Astrocyte of the spinal cord (primary cell): ENCODE measurements at regions not wholly inside any gene's neighbourhood (a gene's known extent, or its start where the extent isn't known, plus 50 kb on each side); places are given as distances from the start of the nearest gene placed in this dataset.

Experiments
- DNase-seq: peaks from one replicate; pipeline ENCODE4 v3.0.0; 2011; ENCODE audit warnings: low read depth, low spot score
- H3K4me3 ChIP-seq: 2 replicates; pipeline ENCODE4 v1.5.1; 2011; ENCODE audit warnings: low read depth, mild to moderate bottlenecking, low read length, moderate library complexity
- in situ Hi-C: cut with HindIII; loops from 2 replicates; pipeline ENCODE4 v1.10.0; 2017; ENCODE audit warnings: low sequenced_read_pairs
- TF ChIP-seq, protein P1 (sequence below): IDR thresholded peaks from 2 replicates; pipeline ENCODE4 v1.5.1; 2012; ENCODE audit warnings: low read depth, mild to moderate bottlenecking, low read length, inconsistent platforms

DNA sequence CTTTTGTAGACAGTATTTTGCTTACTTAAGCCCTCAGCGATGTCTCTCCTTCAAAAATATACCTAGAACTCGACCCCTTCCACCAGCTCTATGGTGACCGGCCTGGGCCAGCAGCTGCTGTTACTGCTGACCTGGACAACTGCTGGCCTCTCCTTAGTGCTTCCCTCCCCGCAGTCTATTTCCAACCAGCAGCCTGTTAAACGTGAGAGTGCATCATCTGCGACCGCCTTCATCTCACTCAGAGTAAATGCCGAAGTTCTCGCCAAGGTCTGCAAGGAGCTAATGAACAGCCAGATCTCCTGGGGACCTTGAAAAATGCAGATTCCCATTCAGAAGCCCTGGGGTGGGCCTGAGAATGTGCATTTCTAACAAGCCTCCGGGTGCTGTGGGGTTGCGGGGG lies 86.7 kb downstream of the RPLP1 start:
- TF ChIP-seq, protein P1, sequence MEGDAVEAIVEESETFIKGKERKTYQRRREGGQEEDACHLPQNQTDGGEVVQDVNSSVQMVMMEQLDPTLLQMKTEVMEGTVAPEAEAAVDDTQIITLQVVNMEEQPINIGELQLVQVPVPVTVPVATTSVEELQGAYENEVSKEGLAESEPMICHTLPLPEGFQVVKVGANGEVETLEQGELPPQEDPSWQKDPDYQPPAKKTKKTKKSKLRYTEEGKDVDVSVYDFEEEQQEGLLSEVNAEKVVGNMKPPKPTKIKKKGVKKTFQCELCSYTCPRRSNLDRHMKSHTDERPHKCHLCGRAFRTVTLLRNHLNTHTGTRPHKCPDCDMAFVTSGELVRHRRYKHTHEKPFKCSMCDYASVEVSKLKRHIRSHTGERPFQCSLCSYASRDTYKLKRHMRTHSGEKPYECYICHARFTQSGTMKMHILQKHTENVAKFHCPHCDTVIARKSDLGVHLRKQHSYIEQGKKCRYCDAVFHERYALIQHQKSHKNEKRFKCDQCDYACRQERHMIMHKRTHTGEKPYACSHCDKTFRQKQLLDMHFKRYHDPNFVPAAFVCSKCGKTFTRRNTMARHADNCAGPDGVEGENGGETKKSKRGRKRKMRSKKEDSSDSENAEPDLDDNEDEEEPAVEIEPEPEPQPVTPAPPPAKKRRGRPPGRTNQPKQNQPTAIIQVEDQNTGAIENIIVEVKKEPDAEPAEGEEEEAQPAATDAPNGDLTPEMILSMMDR = no peak
- in situ Hi-C loops = no loop called here
- no peak for DNase-seq

DNA sequence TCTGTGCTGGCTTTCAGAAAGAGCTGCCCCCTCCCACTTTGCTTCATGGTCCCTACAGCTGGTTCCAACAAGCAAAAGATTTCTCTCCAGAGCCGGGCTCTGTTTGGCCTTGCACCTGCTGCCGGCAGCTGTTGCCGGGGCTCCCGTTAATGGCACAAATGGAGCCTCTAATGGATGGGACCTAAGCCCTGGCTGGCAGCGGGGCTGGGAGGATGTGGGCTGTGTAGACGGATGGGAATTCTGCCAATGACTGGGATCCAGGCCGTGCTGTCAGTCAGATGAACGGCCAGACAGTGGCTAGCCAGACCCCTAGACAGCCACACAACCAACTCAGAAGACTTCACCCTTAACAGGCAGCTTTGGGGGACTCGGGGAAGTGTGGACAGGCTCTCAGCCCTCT lies 88.0 kb downstream of the RPLP1 start:
- peak; percentile 4 for DNase-seq
- in situ Hi-C loops = no loop called here
- TF ChIP-seq, protein P1 = no peak
- H3K4me3 ChIP-seq = no peak overlapping the region

More for the DNA sequence above, 86.7 kb downstream of the RPLP1 start:
- no peak overlapping the region for H3K4me3 ChIP-seq

DNA sequence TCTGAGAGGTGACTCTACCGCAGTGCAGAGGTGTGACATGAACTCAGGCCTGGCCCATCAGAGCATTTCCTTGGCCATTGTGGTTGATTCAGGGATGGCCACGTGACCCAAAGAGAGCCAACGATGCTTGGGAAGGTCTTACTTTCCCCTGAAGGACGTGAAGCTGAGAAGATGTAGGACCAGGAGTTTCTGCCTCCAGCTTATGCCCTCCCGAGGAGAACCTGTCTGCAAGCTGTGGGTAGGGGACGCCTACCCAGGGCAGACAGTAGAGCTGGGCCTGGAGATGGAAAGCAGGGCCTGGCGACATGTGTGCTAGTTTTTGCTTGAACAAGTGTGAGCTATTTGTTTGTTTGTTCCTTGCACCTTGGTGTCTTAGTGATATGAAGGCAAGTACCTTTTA lies 89.4 kb downstream of the RPLP1 start:
- TF ChIP-seq, protein P1 = no peak
- DNase-seq = no peak
- H3K4me3 ChIP-seq = no peak overlapping the region
- in situ Hi-C loops = no loop called here

DNA sequence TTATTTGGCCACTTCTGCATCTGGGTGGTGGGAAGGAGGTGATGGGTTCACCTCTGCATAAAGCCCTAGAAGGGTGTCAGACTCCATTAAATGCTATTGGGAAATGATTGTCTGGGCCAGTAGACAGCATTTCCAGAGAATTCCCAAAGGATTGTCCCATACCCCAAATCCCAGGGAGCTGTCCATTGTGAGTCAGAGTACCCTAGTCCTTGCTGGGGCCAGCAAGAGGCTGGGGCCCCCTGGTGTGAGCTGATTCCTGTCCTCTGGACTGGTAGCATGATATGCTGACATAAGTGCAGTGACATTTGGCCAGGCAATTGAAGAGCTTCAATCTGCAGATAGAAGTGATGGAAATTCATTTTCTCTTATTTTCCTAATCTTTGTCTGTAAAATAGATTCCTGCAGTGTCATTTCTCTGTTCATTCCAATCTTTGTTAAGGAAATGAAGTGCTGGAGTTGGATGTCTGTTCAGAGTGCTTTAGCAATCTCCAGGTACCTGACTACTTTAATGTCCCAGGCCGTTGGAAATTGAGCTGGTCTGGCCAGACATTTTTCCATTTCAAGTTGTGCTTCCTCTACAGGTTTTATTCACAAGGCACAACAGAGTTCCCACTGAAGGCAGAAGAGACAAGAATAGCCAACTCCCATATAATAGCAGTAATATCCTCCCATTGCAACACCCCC lies 91.2 kb downstream of the RPLP1 start:
- in situ Hi-C loops = no loop called here
- TF ChIP-seq, protein P1 = no peak
- no peak for DNase-seq
- no peak overlapping the region for H3K4me3 ChIP-seq

DNA sequence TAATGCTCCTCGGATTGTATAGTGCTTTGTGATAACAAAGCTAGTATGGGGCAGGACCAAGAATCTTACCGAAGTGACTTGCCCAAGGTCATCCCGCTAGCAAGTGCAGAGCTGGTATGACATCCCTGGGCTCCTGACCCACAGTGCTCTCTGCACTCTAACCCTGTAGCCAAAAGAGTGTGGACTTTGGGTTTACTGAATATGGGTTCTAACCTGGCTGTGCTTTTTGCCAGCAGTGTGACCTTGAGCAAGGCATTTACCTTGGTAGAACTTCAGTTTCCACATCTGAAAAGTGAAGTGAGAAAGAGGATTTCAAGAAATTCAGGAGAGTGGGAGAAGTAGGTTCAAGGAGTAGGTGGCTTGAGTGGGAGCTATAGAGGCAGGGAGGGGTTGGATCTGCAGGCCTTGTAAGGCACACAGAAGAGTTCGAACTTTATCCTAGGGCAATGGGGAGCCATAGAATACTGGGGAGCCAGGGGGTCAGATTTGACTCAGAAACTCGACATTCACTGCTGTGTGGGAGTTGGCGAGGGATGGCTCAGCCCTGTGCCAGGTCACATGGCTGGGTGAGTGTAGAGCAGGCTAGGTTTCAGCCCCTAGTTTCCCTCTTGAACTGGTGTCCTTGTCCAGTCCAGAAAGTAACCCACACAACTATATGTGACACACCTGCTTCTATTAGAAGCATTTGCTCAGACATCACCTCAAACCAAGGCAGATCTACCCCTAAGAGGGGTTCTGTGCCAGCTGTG lies 91.9 kb downstream of the RPLP1 start:
- no peak overlapping the region for H3K4me3 ChIP-seq
- in situ Hi-C loops = no loop called here
- no peak for DNase-seq
- TF ChIP-seq, protein P1 = no peak

DNA sequence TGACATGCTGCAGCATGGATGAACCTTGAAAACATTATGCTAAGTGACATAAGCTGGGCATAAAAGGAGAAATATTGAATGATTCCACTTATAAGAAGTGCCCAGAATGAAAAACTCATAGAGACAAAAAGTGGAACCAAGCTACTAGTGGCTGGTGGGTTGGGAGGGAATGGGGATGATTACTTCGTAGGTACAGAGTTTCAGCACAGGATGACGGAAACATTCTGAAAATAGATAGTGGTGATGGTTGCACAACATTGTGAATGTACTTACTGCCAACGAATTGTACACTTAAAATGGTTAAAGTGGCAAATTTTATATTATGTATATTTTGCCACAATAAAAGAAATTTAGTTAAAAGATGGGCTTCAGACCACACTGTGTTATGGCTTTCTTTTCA lies 93.6 kb downstream of the RPLP1 start:
- TF ChIP-seq, protein P1 = no peak
- H3K4me3 ChIP-seq = no peak overlapping the region
- in situ Hi-C loops = no loop called here
- no peak for DNase-seq
